ENCODE measurements at regions not wholly inside any gene's neighbourhood (a gene's known extent, or its start where the extent isn't known, plus 50 kb on each side); places are given as distances from the start of the nearest gene placed in this dataset.

DNA sequence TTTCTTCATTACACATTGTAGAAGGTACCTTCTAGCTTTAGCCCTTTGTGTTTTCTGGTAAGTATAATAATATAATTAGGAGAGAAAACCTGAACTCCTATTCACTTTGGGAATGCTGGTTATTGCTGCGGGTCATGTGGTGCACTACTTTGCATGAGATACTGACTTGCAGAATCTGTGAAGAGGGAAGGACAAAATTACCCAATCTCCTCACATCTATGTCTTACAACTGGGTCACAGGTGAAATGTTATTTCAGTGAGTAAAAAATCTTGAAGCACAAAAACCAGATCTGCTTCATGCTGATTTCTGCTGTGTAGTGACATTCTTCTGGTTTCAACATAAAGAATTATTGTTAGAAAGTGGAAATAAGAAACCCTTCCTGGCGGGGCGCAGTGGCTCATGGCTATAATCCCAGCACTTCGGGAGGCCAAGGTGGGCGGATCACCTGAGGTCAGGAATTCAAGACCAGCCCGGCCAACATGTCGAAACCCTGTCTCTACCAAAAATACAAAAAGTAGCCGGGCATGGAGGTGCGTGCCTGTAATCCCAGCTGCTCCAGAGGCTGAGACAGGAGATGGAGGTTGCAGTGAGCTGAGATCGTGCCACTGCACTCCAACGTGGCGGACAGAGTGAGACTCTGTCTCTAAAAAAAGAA is 211.0 kb upstream of the REG3G start:
- H3K27me3 ChIP-seq (ENCODE audit: control insufficient read depth in 1 of 2, insufficient read depth in 2 of 2, low read length in 2 of 2), result peaks cover 0 to 4% of the 10 kb centered on the region in 2 experiments; a peak in 2 of 5 replicates
- no peak overlapping the region for H3K9ac ChIP-seq (ENCODE audit: insufficient read depth, low read depth, low read length)
- TF ChIP-seq DDIT3 (CRISPR knock-in tag; IDR thresholded peaks at IDR 0.05) (no peak), ZNF737 (CRISPR knock-in tag; IDR thresholded peaks at IDR 0.05; ENCODE audit: borderline replicate concordance) (no peak), ATF5 (CRISPR knock-in tag; IDR thresholded peaks at IDR 0.05; ENCODE audit: low read depth) (no peak), POLR2AphosphoS5 (IDR thresholded peaks at IDR 0.05; ENCODE audit: low read depth, low read length) (no peak), ZFP90 (CRISPR knock-in tag; IDR thresholded peaks at IDR 0.05; ENCODE audit: borderline replicate concordance) (no peak), ZNF609 (CRISPR knock-in tag; IDR thresholded peaks at IDR 0.05; ENCODE audit: borderline replicate concordance) (no peak), JUNB (CRISPR knock-in tag; IDR thresholded peaks at IDR 0.05; ENCODE audit: borderline replicate concordance) (no peak), ZFP36L2 (CRISPR knock-in tag; IDR thresholded peaks at IDR 0.05) (no peak), KAT2B (IDR thresholded peaks at IDR 0.05; ENCODE audit: borderline replicate concordance, low read depth, low read length) (no peak), SRY (CRISPR knock-in tag; IDR thresholded peaks at IDR 0.05) (no peak), PTBP1 (IDR thresholded peaks at IDR 0.05; ENCODE audit: low read depth, low read length, poor library complexity, severe bottlenecking) (no peak), ZNF484 (CRISPR knock-in tag; IDR thresholded peaks at IDR 0.05; ENCODE audit: borderline replicate concordance, low read depth) (no peak), NFIB (CRISPR knock-in tag; IDR thresholded peaks at IDR 0.05; ENCODE audit: borderline replicate concordance) (no peak), SMAD9 (CRISPR knock-in tag; IDR thresholded peaks at IDR 0.05) (no peak)
- TF ChIP-seq, protein P1, sequence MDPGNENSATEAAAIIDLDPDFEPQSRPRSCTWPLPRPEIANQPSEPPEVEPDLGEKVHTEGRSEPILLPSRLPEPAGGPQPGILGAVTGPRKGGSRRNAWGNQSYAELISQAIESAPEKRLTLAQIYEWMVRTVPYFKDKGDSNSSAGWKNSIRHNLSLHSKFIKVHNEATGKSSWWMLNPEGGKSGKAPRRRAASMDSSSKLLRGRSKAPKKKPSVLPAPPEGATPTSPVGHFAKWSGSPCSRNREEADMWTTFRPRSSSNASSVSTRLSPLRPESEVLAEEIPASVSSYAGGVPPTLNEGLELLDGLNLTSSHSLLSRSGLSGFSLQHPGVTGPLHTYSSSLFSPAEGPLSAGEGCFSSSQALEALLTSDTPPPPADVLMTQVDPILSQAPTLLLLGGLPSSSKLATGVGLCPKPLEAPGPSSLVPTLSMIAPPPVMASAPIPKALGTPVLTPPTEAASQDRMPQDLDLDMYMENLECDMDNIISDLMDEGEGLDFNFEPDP (CRISPR knock-in tag; conservative IDR thresholded peaks at IDR 0.05), result no peak
- TF ChIP-seq, protein P2, sequence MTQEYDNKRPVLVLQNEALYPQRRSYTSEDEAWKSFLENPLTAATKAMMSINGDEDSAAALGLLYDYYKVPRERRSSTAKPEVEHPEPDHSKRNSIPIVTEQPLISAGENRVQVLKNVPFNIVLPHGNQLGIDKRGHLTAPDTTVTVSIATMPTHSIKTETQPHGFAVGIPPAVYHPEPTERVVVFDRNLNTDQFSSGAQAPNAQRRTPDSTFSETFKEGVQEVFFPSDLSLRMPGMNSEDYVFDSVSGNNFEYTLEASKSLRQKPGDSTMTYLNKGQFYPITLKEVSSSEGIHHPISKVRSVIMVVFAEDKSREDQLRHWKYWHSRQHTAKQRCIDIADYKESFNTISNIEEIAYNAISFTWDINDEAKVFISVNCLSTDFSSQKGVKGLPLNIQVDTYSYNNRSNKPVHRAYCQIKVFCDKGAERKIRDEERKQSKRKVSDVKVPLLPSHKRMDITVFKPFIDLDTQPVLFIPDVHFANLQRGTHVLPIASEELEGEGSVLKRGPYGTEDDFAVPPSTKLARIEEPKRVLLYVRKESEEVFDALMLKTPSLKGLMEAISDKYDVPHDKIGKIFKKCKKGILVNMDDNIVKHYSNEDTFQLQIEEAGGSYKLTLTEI (CRISPR knock-in tag; conservative IDR thresholded peaks at IDR 0.05), result no peak
- no peak for DNase-seq (ENCODE audit: low spot score)
- no peak for FAIRE-seq
- ChIA-PET CTCF (ENCODE audit: low intra/inter-chr PET ratio, low total read pairs) (no interaction called here), POLR2A (no interaction called here)
- no TSS peak for BruUV-seq (replicated peaks)
- no peak overlapping the region for H3K4me2 ChIP-seq (ENCODE audit: low read depth, low read length)
- no peak for ATAC-seq
- no peaks in the 10 kb centered on the region for H3K79me2 ChIP-seq (ENCODE audit: insufficient read depth, low read length)
- intact Hi-C loops (cut with micrococcal nuclease; ENCODE audit: unreplicated experiment) (no loop called here), in situ Hi-C loops (cut with HindIII; ENCODE audit: extremely low pct_ligation_motif_present, low pct_unique_long_range_greater_than_20kb) (no loop called here)
- H4K20me1 ChIP-seq (ENCODE audit: insufficient read depth, low read length), result no peaks in the 10 kb centered on the region
- H3K4me1 ChIP-seq (ENCODE audit: insufficient read depth, low read length), result no peaks in the 10 kb centered on the region
- no peaks in the 10 kb centered on the region for H3K36me3 ChIP-seq (replicated peaks in 1 of 2; ENCODE audit: control insufficient read depth in 1 of 2, insufficient read depth in 2 of 2, low read length in 2 of 2)
- WGBS (ENCODE audit: low lambda C conversion rate), result 21% methylated on average over 12 of the region's 12 CpGs
- no peak overlapping the region for H2AFZ ChIP-seq (ENCODE audit: low read length)
- H3K27ac ChIP-seq (ENCODE audit: extremely low read length, insufficient read depth, low read length), result no peak overlapping the region
- no peaks in the 10 kb centered on the region for H3K9me3 ChIP-seq (ENCODE audit: low read length)
- no peak overlapping the region for H3K4me3 ChIP-seq (replicated peaks in 1 of 3; ENCODE audit: insufficient read depth in 1 of 3, low read depth in 2 of 3, low read length in 3 of 3)

Measured in HepG2 (cell line).